ENCODE measurements at regions not wholly inside any gene's neighbourhood (a gene's known extent, or its start where the extent isn't known, plus 50 kb on each side); places are given as distances from the start of the nearest gene placed in this dataset.

- TF ChIP-seq PKNOX1 (IDR thresholded peaks at IDR 0.05): no peak
- TF ChIP-seq FOXM1 (IDR thresholded peaks at IDR 0.05; ENCODE audit: borderline replicate concordance): no peak
These were observed 114.4 kb upstream of the ADARB2 start for GRCh38 chr10:1851762-1852161.
